ENCODE measurements at regions not wholly inside any gene's neighbourhood (a gene's known extent, or its start where the extent isn't known, plus 50 kb on each side); places are given as distances from the start of the nearest gene placed in this dataset.

- no peak for DNase-seq (ENCODE audit: low read depth)
Observed at GRCh38 chr16:73214825-73215677, 167.1 kb upstream of the ZFHX3 start.

GRCh38 chr16:73213732-73214455, 166.0 kb upstream of the ZFHX3 start:
- DNase-seq (ENCODE audit: low read depth) = no peak

- no peak for DNase-seq (ENCODE audit: low read depth)
Observed at GRCh38 chr16:73212431-73212830, 164.5 kb upstream of the ZFHX3 start.

- DNase-seq (ENCODE audit: low read depth) = no peak
Observed at GRCh38 chr16:73210686-73211085, 162.8 kb upstream of the ZFHX3 start.

GRCh38 chr16:73210084-73210483, 162.2 kb upstream of the ZFHX3 start:
- no peak for DNase-seq (ENCODE audit: low read depth)

- no peak for DNase-seq (ENCODE audit: low read depth)
Observed at GRCh38 chr16:73209190-73209589, 161.3 kb upstream of the ZFHX3 start.

- DNase-seq (ENCODE audit: low read depth) = no peak
Observed at GRCh38 chr16:73206151-73206707, 158.3 kb upstream of the ZFHX3 start.

- no peak for DNase-seq (ENCODE audit: low read depth)
Observed at GRCh38 chr16:73205153-73205886, 157.4 kb upstream of the ZFHX3 start.

GRCh38 chr16:73204359-73205152, 156.6 kb upstream of the ZFHX3 start:
- DNase-seq (ENCODE audit: low read depth) = no peak

GRCh38 chr16:73202161-73202729, 154.3 kb upstream of the ZFHX3 start:
- no peak for DNase-seq (ENCODE audit: low read depth)

- DNase-seq (ENCODE audit: low read depth) = no peak
Observed at GRCh38 chr16:73199214-73199613, 151.3 kb upstream of the ZFHX3 start.

GRCh38 chr16:73198481-73198880, 150.6 kb upstream of the ZFHX3 start:
- DNase-seq (ENCODE audit: low read depth) = no peak

GRCh38 chr16:73197598-73197997, 149.7 kb upstream of the ZFHX3 start:
- no peak for DNase-seq (ENCODE audit: low read depth)

GRCh38 chr16:73196670-73197069, 148.7 kb upstream of the ZFHX3 start:
- peak; percentile 4 for DNase-seq (ENCODE audit: low read depth)

- no peak for DNase-seq (ENCODE audit: low read depth)
Observed at GRCh38 chr16:73193464-73193863, 145.5 kb upstream of the ZFHX3 start.

- DNase-seq (ENCODE audit: low read depth) = no peak
Observed at GRCh38 chr16:73192232-73192894, 144.4 kb upstream of the ZFHX3 start.

- no peak for DNase-seq (ENCODE audit: low read depth)
Observed at GRCh38 chr16:73191660-73192046, 143.7 kb upstream of the ZFHX3 start.

- no peak for DNase-seq (ENCODE audit: low read depth)
Observed at GRCh38 chr16:73190688-73191659, 143.0 kb upstream of the ZFHX3 start.

- no peak for DNase-seq (ENCODE audit: low read depth)
Observed at GRCh38 chr16:73190256-73190655, 142.3 kb upstream of the ZFHX3 start.
